ENCODE measurements at regions not wholly inside any gene's neighbourhood (a gene's known extent, or its start where the extent isn't known, plus 50 kb on each side); places are given as distances from the start of the nearest gene placed in this dataset.

DNA sequence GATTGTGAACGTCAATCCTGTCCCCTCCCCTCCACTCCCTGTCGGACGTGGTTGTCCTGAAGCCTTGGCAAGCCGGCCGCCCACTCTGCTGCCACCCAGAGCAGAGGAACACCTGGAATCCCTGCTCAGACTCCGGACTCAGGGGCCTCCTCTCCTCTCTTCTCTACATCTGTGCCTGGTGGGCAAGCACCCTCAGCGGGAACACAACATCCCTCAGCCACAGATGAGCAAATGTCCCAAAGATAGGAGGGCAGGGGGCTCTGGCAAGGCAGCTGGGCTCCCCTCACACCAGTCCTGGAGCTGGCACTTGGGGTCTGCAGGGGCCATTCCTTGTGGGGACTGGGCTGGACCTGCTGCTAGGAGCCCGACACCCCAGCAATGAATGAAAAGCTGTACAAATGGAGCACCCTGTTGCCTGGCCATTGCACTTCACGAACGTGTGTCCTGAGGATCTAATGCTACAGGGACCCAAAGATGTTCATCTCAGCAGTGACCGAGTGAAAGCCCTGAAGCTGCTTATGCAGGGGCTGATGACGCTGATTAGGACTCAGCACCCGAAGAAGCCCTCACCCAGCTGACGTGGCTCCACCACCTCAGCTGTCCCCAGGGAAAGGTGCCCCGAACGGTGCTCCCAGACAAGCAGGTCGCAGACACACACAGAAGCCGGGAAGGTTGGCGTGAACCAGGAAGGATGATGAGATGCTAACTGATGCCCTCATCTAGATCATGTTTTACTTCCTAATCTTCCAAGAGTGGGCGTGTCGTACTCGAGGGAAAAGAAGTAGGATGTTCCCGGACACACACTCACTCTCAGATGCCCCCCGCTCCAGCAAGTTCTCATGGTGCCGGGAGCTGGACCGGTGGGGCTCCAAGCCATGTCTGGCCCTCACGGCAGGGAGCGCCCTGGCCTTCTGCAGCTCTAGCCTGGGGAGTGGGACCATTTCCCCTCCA is 177.0 kb upstream of the PPP1R26 start:
- H3K27me3 ChIP-seq, result no peaks in the 10 kb centered on the region
- H3K27ac ChIP-seq, result no peak overlapping the region
- H3K4me3 ChIP-seq, result no peak overlapping the region
- TF ChIP-seq, protein P1, sequence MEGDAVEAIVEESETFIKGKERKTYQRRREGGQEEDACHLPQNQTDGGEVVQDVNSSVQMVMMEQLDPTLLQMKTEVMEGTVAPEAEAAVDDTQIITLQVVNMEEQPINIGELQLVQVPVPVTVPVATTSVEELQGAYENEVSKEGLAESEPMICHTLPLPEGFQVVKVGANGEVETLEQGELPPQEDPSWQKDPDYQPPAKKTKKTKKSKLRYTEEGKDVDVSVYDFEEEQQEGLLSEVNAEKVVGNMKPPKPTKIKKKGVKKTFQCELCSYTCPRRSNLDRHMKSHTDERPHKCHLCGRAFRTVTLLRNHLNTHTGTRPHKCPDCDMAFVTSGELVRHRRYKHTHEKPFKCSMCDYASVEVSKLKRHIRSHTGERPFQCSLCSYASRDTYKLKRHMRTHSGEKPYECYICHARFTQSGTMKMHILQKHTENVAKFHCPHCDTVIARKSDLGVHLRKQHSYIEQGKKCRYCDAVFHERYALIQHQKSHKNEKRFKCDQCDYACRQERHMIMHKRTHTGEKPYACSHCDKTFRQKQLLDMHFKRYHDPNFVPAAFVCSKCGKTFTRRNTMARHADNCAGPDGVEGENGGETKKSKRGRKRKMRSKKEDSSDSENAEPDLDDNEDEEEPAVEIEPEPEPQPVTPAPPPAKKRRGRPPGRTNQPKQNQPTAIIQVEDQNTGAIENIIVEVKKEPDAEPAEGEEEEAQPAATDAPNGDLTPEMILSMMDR (IDR thresholded peaks at IDR 0.05), result no peak
- no peak for TF ChIP-seq POLR2A (IDR thresholded peaks at IDR 0.05)
- no peaks in the 10 kb centered on the region for H3K9me3 ChIP-seq
- H3K36me3 ChIP-seq, result no peaks in the 10 kb centered on the region
- H3K4me1 ChIP-seq, result no peaks in the 10 kb centered on the region
- DNase-seq, result no peak

DNA sequence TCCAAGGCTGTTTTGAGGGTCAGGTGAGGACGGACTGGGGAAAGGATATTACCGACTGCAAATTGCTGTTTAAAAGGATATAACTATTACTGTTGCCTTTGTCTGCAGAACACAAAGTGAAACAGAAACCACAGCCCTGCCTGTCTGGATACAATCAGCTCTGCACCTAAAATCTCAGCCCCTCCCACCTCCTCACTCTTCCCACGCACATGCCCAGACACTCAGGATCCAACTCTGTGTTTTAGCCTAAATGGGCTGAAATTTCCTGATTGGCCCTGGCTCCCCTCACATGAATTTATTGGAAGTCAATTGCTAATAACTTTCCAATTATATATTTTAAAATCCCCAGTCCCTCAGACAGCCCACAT is 176.3 kb upstream of the PPP1R26 start:
- H3K36me3 ChIP-seq, result no peaks in the 10 kb centered on the region
- H3K27ac ChIP-seq, result no peak overlapping the region
- no peak for DNase-seq
- H3K4me1 ChIP-seq, result no peaks in the 10 kb centered on the region
- no peak overlapping the region for H3K4me3 ChIP-seq
- no peaks in the 10 kb centered on the region for H3K9me3 ChIP-seq
- TF ChIP-seq, protein P1 (IDR thresholded peaks at IDR 0.05), result no peak
- TF ChIP-seq POLR2A (IDR thresholded peaks at IDR 0.05), result no peak
- H3K27me3 ChIP-seq, result no peaks in the 10 kb centered on the region

DNA sequence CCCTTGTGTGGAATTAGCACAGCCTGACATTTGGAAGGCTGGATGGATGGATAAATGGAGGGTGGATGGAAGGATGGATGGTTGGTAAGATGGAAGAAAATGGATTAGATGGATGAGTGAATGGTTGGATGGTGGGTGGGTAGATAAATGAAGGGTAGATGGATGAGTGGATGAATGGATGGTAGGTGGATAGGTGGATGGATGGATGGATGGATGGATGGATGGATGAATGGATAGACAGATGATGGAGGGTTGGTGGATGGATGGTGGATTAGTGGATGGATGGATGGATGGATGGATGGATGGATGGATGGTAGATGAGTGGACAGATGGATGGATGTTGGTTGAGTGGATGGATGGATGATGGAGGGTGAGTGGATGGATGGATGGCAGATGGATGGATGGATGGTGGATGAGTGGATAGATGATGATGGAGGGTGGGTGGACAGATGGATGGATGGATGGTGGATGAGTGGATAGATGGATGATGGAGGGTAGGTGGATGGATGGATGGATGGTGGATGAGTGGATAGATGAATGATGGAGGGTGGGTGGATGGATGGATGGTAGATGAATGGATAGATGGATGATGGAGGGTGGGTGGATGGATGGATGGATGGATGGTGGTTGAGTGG is 175.6 kb upstream of the PPP1R26 start:
- Histone ChIP-seq H3K27ac (no peak overlapping the region), H3K27me3 (no peaks in the 10 kb centered on the region), H3K4me1 (no peaks in the 10 kb centered on the region), H3K9me3 (no peaks in the 10 kb centered on the region), H3K4me3 (no peak overlapping the region), H3K36me3 (no peaks in the 10 kb centered on the region)
- TF ChIP-seq POLR2A (IDR thresholded peaks at IDR 0.05), result no peak
- TF ChIP-seq, protein P1 (IDR thresholded peaks at IDR 0.05), result no peak
- no peak for DNase-seq

DNA sequence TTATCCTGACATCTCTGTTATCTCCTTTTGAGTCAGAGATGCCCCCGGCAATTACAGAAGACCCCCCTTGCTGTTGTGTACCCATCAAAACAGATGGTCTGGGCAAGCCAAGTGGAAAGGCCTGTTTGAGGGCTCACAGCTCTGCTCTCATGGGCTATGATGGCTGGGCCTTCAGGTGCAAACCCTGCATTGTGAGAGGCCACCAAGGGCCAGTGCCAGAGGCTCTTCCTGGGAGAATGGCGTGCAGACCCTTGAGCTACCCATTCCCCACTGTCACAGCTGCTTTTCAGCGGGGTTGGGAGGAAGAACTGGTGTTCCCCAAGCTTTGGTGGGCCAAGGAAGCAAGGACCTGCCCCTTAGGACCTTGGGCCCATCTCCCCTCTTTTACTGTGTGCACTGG is 174.7 kb upstream of the PPP1R26 start:
- no peak for TF ChIP-seq POLR2A (IDR thresholded peaks at IDR 0.05)
- TF ChIP-seq, protein P1 (IDR thresholded peaks at IDR 0.05), result no peak
- H3K36me3 ChIP-seq, result no peaks in the 10 kb centered on the region
- H3K4me3 ChIP-seq, result no peak overlapping the region
- H3K27me3 ChIP-seq, result no peaks in the 10 kb centered on the region
- no peak for DNase-seq
- H3K9me3 ChIP-seq, result no peaks in the 10 kb centered on the region
- no peaks in the 10 kb centered on the region for H3K4me1 ChIP-seq
- no peak overlapping the region for H3K27ac ChIP-seq

DNA sequence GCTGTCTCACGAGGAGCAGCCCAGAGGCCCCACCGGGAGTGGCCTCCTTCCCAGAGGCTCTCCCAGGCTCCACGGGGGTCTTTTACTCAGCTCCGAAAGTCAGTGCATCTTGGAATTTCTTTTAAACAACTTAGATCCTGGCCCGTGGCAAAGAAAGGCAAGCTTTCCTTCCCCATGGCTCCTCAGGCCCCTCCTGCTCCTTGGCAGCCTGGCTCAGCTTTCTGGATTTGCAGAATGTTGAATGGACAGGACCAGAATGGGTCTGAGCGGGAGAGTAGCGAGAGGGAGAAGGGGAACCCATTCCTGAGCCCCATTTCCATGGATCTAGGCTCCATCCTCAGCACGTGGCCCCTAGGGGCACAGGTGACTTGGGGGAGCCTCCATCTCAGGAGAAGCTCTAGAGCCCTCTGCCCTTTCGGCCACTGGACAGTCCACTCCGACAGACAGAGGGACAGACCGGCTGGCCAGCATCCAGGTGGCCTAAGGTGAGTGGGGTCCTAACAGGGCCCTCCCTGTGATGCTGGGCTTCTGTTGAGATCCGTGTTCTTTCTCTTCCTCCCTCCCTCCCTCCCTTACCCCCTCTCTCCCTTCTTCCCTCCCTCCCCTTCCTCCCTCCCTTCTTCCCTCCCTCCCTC is 173.9 kb upstream of the PPP1R26 start:
- Histone ChIP-seq H3K27ac (no peak overlapping the region), H3K9me3 (no peaks in the 10 kb centered on the region), H3K4me1 (no peaks in the 10 kb centered on the region), H3K36me3 (no peaks in the 10 kb centered on the region), H3K27me3 (no peaks in the 10 kb centered on the region), H3K4me3 (no peak overlapping the region)
- TF ChIP-seq, protein P1 (IDR thresholded peaks at IDR 0.05), result no peak
- TF ChIP-seq POLR2A (IDR thresholded peaks at IDR 0.05), result no peak
- DNase-seq, result no peak
